AG04449 (cell line): ENCODE measurements at regions not wholly inside any gene's neighbourhood (a gene's known extent, or its start where the extent isn't known, plus 50 kb on each side); places are given as distances from the start of the nearest gene placed in this dataset.

Source experiments
- CTCF ChIA-PET: fragments of 350-600 bp; formaldehyde crosslinking; extraction: SDS; loops from one replicate; lab custom pipeline; 2021; ENCODE audit warnings: antibody characterized with exemption; lab: Yijun Ruan, JAX
- POLR2A ChIA-PET: fragments of 400-600, 350-600 bp; formaldehyde crosslinking; extraction: SDS; loops from one replicate; lab custom pipeline; 2020; ENCODE audit warnings: antibody characterized with exemption, inconsistent platforms; lab: Yijun Ruan, JAX
- DNase-seq: peaks from one replicate; pipeline ENCODE4 v3.0.0-alpha.2; 2010; ENCODE audit warnings: low read depth, low spot score
- H3K4me3 ChIP-seq: 2 replicates; pipeline ENCODE4 v1.5.1; 2011; ENCODE audit warnings: low read depth, mild to moderate bottlenecking, control low read depth, low read length
- CTCF ChIP-seq: IDR thresholded peaks from one replicate; pipeline ENCODE4 v1.5.1; 2011; ENCODE audit warnings: mild to moderate bottlenecking, moderate library complexity, low read length, control low read depth, inconsistent platforms; ENCODE audit not compliant: insufficient read depth; ENCODE audit errors: missing control alignments

DNA sequence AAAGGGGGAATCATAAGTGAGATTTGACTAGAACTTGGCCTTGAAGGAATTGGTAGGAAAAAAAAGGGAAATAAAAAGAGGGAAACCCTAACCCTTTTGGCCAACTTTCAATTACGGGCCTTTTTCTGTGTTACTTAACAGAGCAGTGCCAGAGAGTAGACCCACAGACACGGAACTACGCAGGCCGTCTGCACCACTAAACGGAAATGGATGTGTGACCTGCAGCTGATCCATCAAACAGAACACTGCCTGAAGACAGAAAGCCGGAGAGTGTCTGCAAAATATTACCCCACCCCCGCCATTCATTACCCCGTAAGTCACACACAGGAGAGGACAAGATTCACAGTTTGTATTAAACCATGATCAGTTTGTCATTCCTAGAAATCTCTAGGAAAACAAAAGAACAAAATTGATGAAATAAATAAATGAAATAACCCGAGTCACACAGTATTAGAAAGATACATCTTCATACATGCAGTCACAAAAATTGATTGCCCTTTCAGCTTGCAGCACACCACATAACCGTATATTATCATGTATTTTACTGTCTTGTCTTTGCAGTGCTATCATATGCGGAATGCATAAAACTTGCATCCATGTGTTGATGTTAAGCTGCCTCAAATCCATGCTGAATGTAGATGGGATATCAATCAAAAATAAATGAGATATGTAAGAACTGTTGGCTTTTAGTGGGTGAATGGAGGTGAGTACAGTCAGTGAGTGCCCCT lies 424.7 kb downstream of the IRS2 start:
- TF ChIP-seq CTCF: no peak
- ChIA-PET CTCF (interaction anchor here (1.1 kb wide), 1 partner anchor 8 kb away, joined by 3 read pairs; no protein-coding TSS in a partner anchor), POLR2A (no interaction called here)
- no peak for DNase-seq
- no peak overlapping the region for H3K4me3 ChIP-seq

DNA sequence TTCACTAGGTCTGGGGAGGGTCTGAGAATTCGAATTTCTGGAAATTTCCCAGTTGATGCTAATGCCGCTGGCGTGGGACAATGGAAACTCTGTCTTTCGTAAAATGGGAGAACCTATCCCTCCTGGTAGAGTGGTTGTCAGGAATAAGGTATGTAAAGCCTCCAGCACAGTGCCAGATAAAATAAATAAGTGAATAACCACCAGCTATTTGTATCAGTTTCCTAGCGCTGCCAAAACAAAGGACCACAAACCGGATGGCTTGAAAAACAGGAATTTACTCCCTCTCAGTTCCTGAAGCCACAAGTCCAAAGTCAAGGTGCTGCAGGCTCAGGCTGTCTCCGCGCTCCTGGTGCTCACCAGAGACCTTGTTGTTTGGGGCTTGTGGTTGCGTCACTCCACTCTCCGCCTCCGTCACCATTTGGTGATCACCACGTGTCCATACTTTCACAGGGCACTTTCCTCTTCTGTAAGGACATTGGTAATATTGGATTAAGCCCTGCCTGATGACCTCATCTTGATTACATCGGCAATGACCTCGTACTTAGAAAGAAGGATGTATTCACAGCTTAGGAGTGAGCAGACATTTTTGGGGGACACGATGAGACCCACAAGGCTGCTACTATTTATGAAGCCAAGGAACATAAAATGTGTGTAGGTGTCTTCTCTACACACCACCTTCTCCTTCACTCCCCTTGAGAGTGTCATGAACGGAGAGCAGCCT lies 428.5 kb downstream of the IRS2 start:
- no peak for DNase-seq
- ChIA-PET CTCF (no interaction called here), POLR2A (no interaction called here)
- no peak for TF ChIP-seq CTCF
- no peak overlapping the region for H3K4me3 ChIP-seq

DNA sequence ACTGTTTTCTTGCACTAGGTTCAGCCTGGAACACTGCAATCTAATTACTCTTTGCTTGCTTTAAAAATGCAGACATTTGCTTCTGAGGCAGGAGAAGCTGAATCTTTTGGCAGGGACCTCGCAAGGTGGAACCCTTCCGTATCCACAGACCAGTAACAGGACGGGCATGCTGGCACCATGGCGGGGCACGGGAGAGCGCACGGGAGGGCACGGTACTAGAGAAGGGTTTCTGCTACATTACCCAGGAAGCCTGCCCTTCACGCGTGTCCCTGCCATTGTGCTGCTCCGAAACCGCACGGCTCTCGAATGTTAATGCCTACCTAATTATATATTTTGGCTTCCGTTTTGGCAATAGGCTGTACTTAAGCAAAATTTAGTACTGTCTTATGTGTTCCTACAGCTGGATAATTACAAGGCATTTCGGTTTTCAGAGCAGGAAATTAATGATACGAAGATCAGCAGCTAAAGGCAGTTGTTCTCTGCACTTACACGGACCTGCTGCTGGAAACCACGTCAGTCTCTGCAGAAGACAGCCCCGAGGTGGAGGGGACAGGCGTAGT lies 430.4 kb downstream of the IRS2 start:
- no peak for DNase-seq
- POLR2A ChIA-PET: no interaction called here
- no peak overlapping the region for H3K4me3 ChIP-seq
- no peak for TF ChIP-seq CTCF
- CTCF ChIA-PET: no interaction called here

DNA sequence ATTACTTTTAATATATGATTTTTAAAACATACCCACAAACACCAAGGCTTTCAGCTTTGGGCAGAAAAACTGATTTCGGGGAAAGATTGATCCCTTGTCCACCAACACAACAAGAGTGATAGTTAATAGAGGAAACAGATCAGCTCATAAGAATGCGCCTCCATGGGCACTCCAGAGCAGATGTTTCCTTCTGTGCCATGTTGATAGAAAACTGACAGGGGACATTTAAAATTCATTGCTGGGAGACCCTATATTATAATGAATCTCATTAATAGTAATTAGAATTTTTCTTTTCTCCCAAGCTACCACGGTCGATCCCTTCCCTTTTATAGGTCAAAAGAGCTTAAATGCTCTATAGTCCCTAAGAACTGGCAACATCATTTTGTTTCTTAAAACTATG lies 431.2 kb downstream of the IRS2 start:
- ChIA-PET POLR2A (no interaction called here), CTCF (no interaction called here)
- DNase-seq: no peak
- no peak overlapping the region for H3K4me3 ChIP-seq
- TF ChIP-seq CTCF: no peak

DNA sequence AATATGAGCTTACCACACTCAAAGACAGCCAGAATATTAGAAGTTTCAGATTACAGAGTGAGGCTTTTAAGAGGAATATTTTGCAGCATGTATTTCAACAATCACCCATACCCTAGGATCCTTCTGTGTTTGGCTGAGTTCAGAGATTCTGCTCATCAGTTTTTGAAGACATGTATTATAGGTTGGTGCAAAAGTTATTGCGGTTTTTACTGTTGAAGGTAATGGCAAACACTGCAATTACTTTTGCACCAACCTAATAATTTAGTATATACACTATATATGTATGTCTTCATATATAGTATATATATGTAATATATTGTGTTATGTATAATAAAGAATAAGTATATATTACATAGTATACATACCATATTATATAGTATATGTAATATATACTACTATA lies 435.1 kb downstream of the IRS2 start:
- no peak for TF ChIP-seq CTCF
- CTCF ChIA-PET: no interaction called here
- POLR2A ChIA-PET: no interaction called here
- DNase-seq: no peak
- H3K4me3 ChIP-seq: no peak overlapping the region

DNA sequence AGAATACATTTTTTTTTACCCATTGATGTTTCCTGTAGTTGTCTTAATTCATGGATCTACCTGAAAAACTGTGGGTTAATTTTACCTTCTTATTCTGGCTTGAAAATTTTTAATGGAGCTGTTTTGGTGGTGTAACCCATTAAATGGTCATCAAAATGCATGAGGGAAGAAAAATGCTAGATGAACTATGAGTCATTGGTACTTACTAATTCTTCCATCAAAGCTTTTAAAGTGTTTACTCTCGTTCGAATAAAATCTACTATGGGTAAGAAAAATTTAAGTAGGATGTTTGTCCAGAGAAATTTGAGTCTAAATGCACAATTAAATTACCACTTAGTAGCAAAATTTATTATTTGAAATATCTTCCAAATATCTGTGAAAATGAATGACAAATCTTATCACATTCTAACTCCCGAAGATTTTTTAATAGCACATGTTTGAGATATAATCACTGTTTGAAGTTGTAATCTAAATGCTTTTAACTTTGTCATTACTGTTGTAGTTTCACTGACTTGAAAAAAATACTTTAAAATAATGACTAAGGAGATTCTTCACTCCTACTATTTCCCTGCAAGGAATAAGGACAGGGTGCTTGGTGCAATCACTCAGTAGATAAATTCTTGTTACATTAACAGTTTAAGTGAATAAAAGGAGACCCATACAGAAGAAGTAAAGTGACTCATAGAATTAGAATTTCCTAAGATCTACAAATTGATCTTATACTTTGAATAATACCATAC lies 437.7 kb downstream of the IRS2 start:
- H3K4me3 ChIP-seq: no peak overlapping the region
- TF ChIP-seq CTCF: no peak
- ChIA-PET POLR2A (no interaction called here), CTCF (no interaction called here)
- no peak for DNase-seq
